Panc1 (cell line): ENCODE measurements at regions not wholly inside any gene's neighbourhood (a gene's known extent, or its start where the extent isn't known, plus 50 kb on each side); places are given as distances from the start of the nearest gene placed in this dataset.

Experiments
- CTCF ChIP-seq: fragments of 450-650 bp; IDR thresholded peaks from 2 replicates; pipeline ENCODE4 v1.5.1; 2017; ENCODE audit warnings: mild to moderate bottlenecking
- POLR2AphosphoS5 ChIP-seq: IDR thresholded peaks from 2 replicates; pipeline ENCODE4 v1.6.1; 2012; ENCODE audit warnings: mild to moderate bottlenecking, low read depth, low read length, moderate library complexity
- REST ChIP-seq, 2 experiments: IDR thresholded peaks; 2 replicates each; pipeline ENCODE4 v1.6.1; 2011 to 2012; ENCODE audit warnings: low read depth in 2 of 2, control low read depth in 1 of 2, low read length in 1 of 2, mild to moderate bottlenecking in 1 of 2, moderate library complexity in 1 of 2; ENCODE audit not compliant: insufficient read depth in 1 of 2
- SIN3A ChIP-seq: IDR thresholded peaks from 2 replicates; pipeline ENCODE4 v1.6.1; 2012; ENCODE audit warnings: low read depth, mild to moderate bottlenecking, low read length, moderate library complexity, borderline replicate concordance; ENCODE audit not compliant: insufficient read depth
- TCF7L2 ChIP-seq: IDR thresholded peaks from 2 replicates; pipeline ENCODE4 v1.6.1; 2011; ENCODE audit warnings: mild to moderate bottlenecking, low read depth, low read length, inconsistent platforms

GRCh38 chr12:75792687-75793086 lies 238.9 kb downstream of the PHLDA1 start:
- TF ChIP-seq CTCF (no peak), POLR2AphosphoS5 (no peak), TCF7L2 (no peak), SIN3A (no peak), REST (IDR thresholded peaks at IDR 0.05; ENCODE audit: insufficient read depth in 1 of 2, low read depth in 2 of 2, low read length in 1 of 2) (no peak)
